A549 (cell line): ENCODE measurements at regions not wholly inside any gene's neighbourhood (a gene's known extent, or its start where the extent isn't known, plus 50 kb on each side); places are given as distances from the start of the nearest gene placed in this dataset.
A peak's percentile ranks its signal among the peaks of the same experiment; 100 is the strongest.

Experiments
- ATAC-seq, 2 experiments: fragments of 200-7000 bp in 1 of 2; fragments of >200 bp in 1 of 2; cut with Nextera tagmentation in 1 of 2; cut with Tn5 transposase in 1 of 2; 3 replicates each; pipeline versions ENCODE4 v1.8.0 to v1.9.1; 2018 to 2020; ENCODE audit warnings: mild to moderate bottlenecking in 1 of 2, moderate library complexity in 1 of 2
- CTCF ChIA-PET: fragments of 300-600 bp; sonication (Branson Sonifier 250); formaldehyde crosslinking; extraction: SDS; loops from one replicate; lab custom pipeline; 2021; ENCODE audit warnings: antibody characterized with exemption, inconsistent platforms; lab: Yijun Ruan, JAX
- POLR2A ChIA-PET: fragments of 350-600 bp; formaldehyde crosslinking; extraction: SDS; loops from one replicate; lab custom pipeline; 2021; ENCODE audit warnings: antibody characterized with exemption, inconsistent platforms; lab: Yijun Ruan, JAX
- DNase-seq, 2 experiments: peaks; one replicate each; pipeline versions ENCODE4 v3.0.0 to v3.0.0-alpha.2; 2011 to 2016; ENCODE audit warnings: low read depth in 1 of 2, low spot score in 1 of 2
- FAIRE-seq: peaks from 2 replicates; lab custom pipeline; 2011; peaks lifted over from hg19 to GRCh38; lab: Jason Lieb, UNC
- H3K27ac ChIP-seq, 2 experiments: fragments of >200 bp; sonication (Bioruptor Twin); formaldehyde crosslinking; 3 replicates each; pipeline ENCODE4 v1.5.1; 2016 to 2017
- H3K4me1 ChIP-seq: fragments of >200 bp; sonication (Bioruptor Twin); formaldehyde crosslinking; 3 replicates; pipeline ENCODE4 v1.6.1; 2016
- H3K4me2 ChIP-seq: fragments of >200 bp; sonication (Bioruptor Twin); formaldehyde crosslinking; 3 replicates; pipeline ENCODE4 v1.6.1; 2016
- H3K4me3 ChIP-seq: fragments of >200 bp; sonication (Bioruptor Twin); formaldehyde crosslinking; 3 replicates; pipeline ENCODE4 v1.5.1; 2016
- H3K9me3 ChIP-seq: fragments of >200 bp; sonication (Bioruptor Twin); formaldehyde crosslinking; 3 replicates; pipeline ENCODE4 v1.6.1; 2016
- BCL3 ChIP-seq: fragments of >200 bp; sonication (Bioruptor Twin); formaldehyde crosslinking; IDR thresholded peaks from 3 replicates; pipeline ENCODE4 v1.6.1; 2016
- BHLHE40 ChIP-seq: IDR thresholded peaks from 2 replicates; pipeline ENCODE4 v1.6.1; 2012; ENCODE audit warnings: low read depth, low read length, inconsistent platforms
- CBX2 ChIP-seq: fragments of 200-600 bp; sonication (generic); IDR thresholded peaks from 2 replicates; pipeline ENCODE4 v1.6.1; 2016; ENCODE audit warnings: low read depth, mild to moderate bottlenecking, borderline replicate concordance
- CEBPB ChIP-seq, 2 experiments: fragments of >200 bp in 1 of 2; sonication (Bioruptor Twin) in 1 of 2; formaldehyde crosslinking in 1 of 2; IDR thresholded peaks; 2 replicates each; pipeline ENCODE4 v1.6.1; 2012 to 2016
- CHD2 ChIP-seq: fragments of 150-350 bp; IDR thresholded peaks from 2 replicates; pipeline ENCODE4 v1.6.1; 2014; ENCODE audit warnings: low read length; ENCODE audit not compliant: partially characterized antibody
- EHF ChIP-seq: fragments of 250-450 bp; sonication (Bioruptor Pico); IDR thresholded peaks from 2 replicates; pipeline ENCODE4 v1.5.0; 2020; ENCODE audit warnings: mild to moderate bottlenecking
- EHMT2 ChIP-seq: fragments of 200-600 bp; sonication (generic); IDR thresholded peaks from 2 replicates; pipeline ENCODE4 v1.6.1; 2016; ENCODE audit warnings: antibody characterized with exemption, low read depth, mild to moderate bottlenecking, moderate library complexity
- ESRRA ChIP-seq: fragments of 150-350 bp; IDR thresholded peaks from 2 replicates; pipeline ENCODE4 v1.6.1; 2014; ENCODE audit warnings: mild to moderate bottlenecking, low read length, borderline replicate concordance
- HEYL ChIP-seq: fragments of 250-450 bp; sonication (Bioruptor Pico); IDR thresholded peaks from 2 replicates; pipeline ENCODE4 v1.8.0; 2021; ENCODE audit warnings: mild to moderate bottlenecking, moderate library complexity
- HOXA7 ChIP-seq: fragments of 250-450 bp; sonication (Bioruptor Pico); IDR thresholded peaks from 2 replicates; pipeline ENCODE4 v1.5.0; 2020; ENCODE audit warnings: mild to moderate bottlenecking, moderate library complexity
- HOXB5 ChIP-seq: fragments of 250-450 bp; sonication (Bioruptor Pico); IDR thresholded peaks from 2 replicates; pipeline ENCODE4 v1.5.0; 2020; ENCODE audit warnings: mild to moderate bottlenecking, moderate library complexity
- JUNB ChIP-seq: fragments of >200 bp; sonication (Bioruptor Twin); formaldehyde crosslinking; IDR thresholded peaks from 2 replicates; pipeline ENCODE4 v1.6.1; 2016
- KDM5A ChIP-seq: fragments of 200-600 bp; sonication (generic); IDR thresholded peaks from 2 replicates; pipeline ENCODE4 v1.6.1; 2016; ENCODE audit warnings: antibody characterized with exemption, mild to moderate bottlenecking
- MAFK ChIP-seq: fragments of 450-650 bp; IDR thresholded peaks from 2 replicates; pipeline ENCODE4 v1.6.1; 2014; ENCODE audit not compliant: partially characterized antibody
- MAZ ChIP-seq: fragments of 150-350 bp; IDR thresholded peaks from 2 replicates; pipeline ENCODE4 v1.6.1; 2014; ENCODE audit warnings: antibody characterized with exemption, low read depth, low read length, borderline replicate concordance
- NFE2L2 ChIP-seq: fragments of 150-350 bp; conservative IDR thresholded peaks from 2 replicates; pipeline ENCODE4 v1.6.1; 2014; ENCODE audit warnings: low read length
- PBX3 ChIP-seq: IDR thresholded peaks from 2 replicates; pipeline ENCODE4 v1.6.1; 2012
- RARB ChIP-seq: fragments of 250-450 bp; sonication (Bioruptor Pico); IDR thresholded peaks from 2 replicates; pipeline ENCODE4 v1.8.0; 2021; ENCODE audit warnings: mild to moderate bottlenecking, moderate library complexity
- RNF2 ChIP-seq: fragments of 200-600 bp; sonication (generic); IDR thresholded peaks from 2 replicates; pipeline ENCODE4 v1.6.1; 2016; ENCODE audit warnings: low read depth, mild to moderate bottlenecking, antibody characterized with exemption, moderate library complexity, borderline replicate concordance
- SREBF2 ChIP-seq: fragments of 450-650 bp; IDR thresholded peaks from 2 replicates; pipeline ENCODE4 v1.6.1; 2014; ENCODE audit warnings: mild to moderate bottlenecking, moderate library complexity
- TFCP2L1 ChIP-seq: fragments of 250-450 bp; sonication (Bioruptor Pico); IDR thresholded peaks from 2 replicates; pipeline ENCODE4 v1.5.0; 2021; ENCODE audit warnings: mild to moderate bottlenecking
- USF2 ChIP-seq: fragments of 450-650 bp; IDR thresholded peaks from 2 replicates; pipeline ENCODE4 v1.6.1; 2014; ENCODE audit warnings: antibody characterized with exemption
- ZNF302 ChIP-seq: fragments of 250-450 bp; sonication (Bioruptor Pico); IDR thresholded peaks from 2 replicates; pipeline ENCODE4 v1.9.0; 2021; ENCODE audit warnings: inconsistent platforms, mild to moderate bottlenecking, moderate library complexity
- WGBS: methylation state at CpG from one replicate; pipeline ENCODE4 v1.1.6; 2017; ENCODE audit errors: missing lambda C conversion rate; 5-methylcytosine and 5-hydroxymethylcytosine counted together

- no peak for DNase-seq
- no peaks in the 10 kb centered on the region for H3K9me3 ChIP-seq
- ATAC-seq, result no peak
- H3K4me3 ChIP-seq, result no peak overlapping the region
- H3K4me1 ChIP-seq, result peaks cover 5% of the 10 kb centered on the region; the same call in 1 of the 3 replicates
- FAIRE-seq, result no peak
- peak overlapping the region in 1 of 2 experiments; percentile 67; a peak in 3 of 6 replicates for H3K27ac ChIP-seq
- POLR2A ChIA-PET, result no interaction called here
- peak; percentile 32; the same call in 1 of the 2 replicates for TF ChIP-seq NFE2L2
- no peak for TF ChIP-seq HOXB5 (CRISPR knock-in tag)
- no peak for TF ChIP-seq PBX3
- TF ChIP-seq MAFK, result peak; percentile 77
- no peak for TF ChIP-seq RNF2
- no peak for TF ChIP-seq BHLHE40
- TF ChIP-seq JUNB, result no peak
- no peak overlapping the region for H3K4me2 ChIP-seq
- WGBS, result 67% methylated on average over 12 of the region's 12 CpGs
- CTCF ChIA-PET, result interaction anchor here (0.6 to 0.7 kb wide), 2 partner anchors 68 to 339 kb away, joined by 3 read pairs; no protein-coding TSS in a partner anchor
Observed at GRCh38 chr2:236682651-236683422, 113.2 kb downstream of the ACKR3 start.

GRCh38 chr2:236684504-236685256 lies 115.1 kb downstream of the ACKR3 start:
- FAIRE-seq (no peak), ATAC-seq (no peak), DNase-seq (no peak)
- ChIA-PET POLR2A (no interaction called here), CTCF (interaction anchor here (0.9 kb wide), 1 partner anchor 342 kb away, joined by 3 read pairs; no protein-coding TSS in a partner anchor)
- WGBS, result 74% methylated on average over 9 of the region's 9 CpGs
- no peak overlapping the region for H3K27ac ChIP-seq
- TF ChIP-seq EHF (CRISPR knock-in tag) (no peak), CHD2 (no peak), TFCP2L1 (CRISPR knock-in tag) (no peak), EHMT2 (no peak)
- no peak overlapping the region for H3K4me2 ChIP-seq
- H3K9me3 ChIP-seq, result no peaks in the 10 kb centered on the region
- no peak overlapping the region for H3K4me3 ChIP-seq
- peaks cover 8% of the 10 kb centered on the region; the same call in 1 of the 3 replicates for H3K4me1 ChIP-seq

- DNase-seq (no peak), ATAC-seq (no peak; a peak in 1 of 6 replicates), FAIRE-seq (no peak)
- POLR2A ChIA-PET, result no interaction called here
- 33% methylated on average over 1 of the region's 1 CpG for WGBS
- CTCF ChIA-PET, result interaction anchor here (0.9 kb wide), 1 partner anchor 342 kb away, joined by 3 read pairs; no protein-coding TSS in a partner anchor
- Histone ChIP-seq H3K4me1 (peaks cover 8% of the 10 kb centered on the region; the same call in 1 of the 3 replicates), H3K27ac (no peak overlapping the region), H3K4me3 (no peak overlapping the region), H3K9me3 (no peaks in the 10 kb centered on the region), H3K4me2 (no peak overlapping the region)
- no peak for TF ChIP-seq HEYL (CRISPR knock-in tag)
Observed at GRCh38 chr2:236685361-236685760, 115.7 kb downstream of the ACKR3 start.

- H3K4me2 ChIP-seq, result no peak overlapping the region
- H3K27ac ChIP-seq, result no peak overlapping the region
- DNase-seq (no peak), ATAC-seq (no peak), FAIRE-seq (no peak)
- no peak overlapping the region for H3K4me3 ChIP-seq
- TF ChIP-seq SREBF2 (no peak), USF2 (no peak), ZNF302 (CRISPR knock-in tag) (no peak), BCL3 (no peak), CBX2 (no peak), HEYL (CRISPR knock-in tag) (no peak), KDM5A (no peak), MAZ (no peak), HOXA7 (CRISPR knock-in tag) (no peak), RARB (CRISPR knock-in tag) (no peak), EHF (CRISPR knock-in tag) (no peak), ESRRA (no peak), CEBPB (IDR thresholded peaks at IDR 0.05) (no peak)
- H3K9me3 ChIP-seq, result no peaks in the 10 kb centered on the region
- ChIA-PET POLR2A (no interaction called here), CTCF (interaction anchor here (0.9 kb wide), 1 partner anchor 341 kb away, joined by 3 read pairs; no protein-coding TSS in a partner anchor)
- WGBS, result 72% methylated on average over 11 of the region's 11 CpGs
- H3K4me1 ChIP-seq, result peaks cover 8% of the 10 kb centered on the region; the same call in 1 of the 3 replicates
Observed at GRCh38 chr2:236685979-236686520, 116.4 kb downstream of the ACKR3 start.
